Pons (tissue), 1 donor: ENCODE measurements at regions not wholly inside any gene's neighbourhood (a gene's known extent, or its start where the extent isn't known, plus 50 kb on each side); places are given as distances from the start of the nearest gene placed in this dataset.

Source experiments
- DNase-seq: peaks from one replicate; pipeline ENCODE4 v3.0.0-alpha.2; 2016; ENCODE audit warnings: low spot score

GRCh38 chr5:111676926-111677415, 80.0 kb downstream of the NREP start:
- no peak for DNase-seq

GRCh38 chr5:111676466-111676865, 80.5 kb downstream of the NREP start:
- DNase-seq = no peak

- no peak for DNase-seq
Observed at GRCh38 chr5:111675201-111675934, 81.6 kb downstream of the NREP start.

- DNase-seq = no peak
Observed at GRCh38 chr5:111673891-111674626, 82.9 kb downstream of the NREP start.

GRCh38 chr5:111672099-111672498, 84.9 kb downstream of the NREP start:
- no peak for DNase-seq

GRCh38 chr5:111670826-111671492, 86.0 kb downstream of the NREP start:
- no peak for DNase-seq

- DNase-seq = peak; percentile 56
Observed at GRCh38 chr5:111668477-111669414, 88.2 kb downstream of the NREP start.

GRCh38 chr5:111667128-111667736, 89.8 kb downstream of the NREP start:
- DNase-seq = no peak

- no peak for DNase-seq
Observed at GRCh38 chr5:111656580-111656979, 100.4 kb downstream of the NREP start.

GRCh38 chr5:111655169-111655924, 101.6 kb downstream of the NREP start:
- peak; percentile 17 for DNase-seq

GRCh38 chr5:111653408-111653807, 103.6 kb downstream of the NREP start:
- DNase-seq = no peak

- no peak for DNase-seq
Observed at GRCh38 chr5:111649516-111649915, 107.5 kb downstream of the NREP start.

GRCh38 chr5:111645303-111645838, 111.6 kb downstream of the NREP start:
- no peak for DNase-seq

- DNase-seq = no peak
Observed at GRCh38 chr5:111643499-111643898, 113.5 kb downstream of the NREP start.

- no peak for DNase-seq
Observed at GRCh38 chr5:111641533-111642233, 115.3 kb downstream of the NREP start.

- DNase-seq = no peak
Observed at GRCh38 chr5:111639912-111640311, 117.1 kb downstream of the NREP start.

GRCh38 chr5:111636736-111637135, 120.3 kb downstream of the NREP start:
- DNase-seq = no peak

- DNase-seq = no peak
Observed at GRCh38 chr5:111635916-111636570, 121.0 kb downstream of the NREP start.
